WI38 (cell line): ENCODE measurements at regions not wholly inside any gene's neighbourhood (a gene's known extent, or its start where the extent isn't known, plus 50 kb on each side); places are given as distances from the start of the nearest gene placed in this dataset.

Experiments used
- H3K4me3 ChIP-seq: 2 replicates; pipeline ENCODE4 v1.5.1; 2011; ENCODE audit warnings: low read depth, mild to moderate bottlenecking, control low read depth, low read length
- TF ChIP-seq, protein P1 (sequence below): IDR thresholded peaks from 2 replicates; pipeline ENCODE4 v1.5.1; 2012; ENCODE audit warnings: low read depth, mild to moderate bottlenecking, control low read depth, low read length

DNA sequence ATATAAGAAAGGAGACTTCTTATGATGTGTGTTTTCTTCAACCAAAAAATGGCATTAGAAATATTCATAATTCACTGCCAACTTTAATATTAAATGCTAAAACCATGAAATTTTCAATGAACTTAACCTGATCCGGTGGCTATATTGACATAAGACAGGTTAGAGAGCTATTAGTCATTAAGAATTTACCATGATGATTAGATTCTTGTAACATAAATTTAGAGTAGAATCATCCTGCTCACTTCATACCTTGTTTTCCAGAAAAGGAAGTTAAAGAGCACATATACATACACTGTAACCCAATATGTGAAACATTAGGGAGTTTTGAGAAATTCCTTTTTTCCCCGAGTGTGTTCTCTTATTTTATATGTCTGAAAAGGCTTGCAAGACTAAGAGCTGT is 430.3 kb upstream of the SEMA3A start:
- no peak overlapping the region for H3K4me3 ChIP-seq
- TF ChIP-seq, protein P1, sequence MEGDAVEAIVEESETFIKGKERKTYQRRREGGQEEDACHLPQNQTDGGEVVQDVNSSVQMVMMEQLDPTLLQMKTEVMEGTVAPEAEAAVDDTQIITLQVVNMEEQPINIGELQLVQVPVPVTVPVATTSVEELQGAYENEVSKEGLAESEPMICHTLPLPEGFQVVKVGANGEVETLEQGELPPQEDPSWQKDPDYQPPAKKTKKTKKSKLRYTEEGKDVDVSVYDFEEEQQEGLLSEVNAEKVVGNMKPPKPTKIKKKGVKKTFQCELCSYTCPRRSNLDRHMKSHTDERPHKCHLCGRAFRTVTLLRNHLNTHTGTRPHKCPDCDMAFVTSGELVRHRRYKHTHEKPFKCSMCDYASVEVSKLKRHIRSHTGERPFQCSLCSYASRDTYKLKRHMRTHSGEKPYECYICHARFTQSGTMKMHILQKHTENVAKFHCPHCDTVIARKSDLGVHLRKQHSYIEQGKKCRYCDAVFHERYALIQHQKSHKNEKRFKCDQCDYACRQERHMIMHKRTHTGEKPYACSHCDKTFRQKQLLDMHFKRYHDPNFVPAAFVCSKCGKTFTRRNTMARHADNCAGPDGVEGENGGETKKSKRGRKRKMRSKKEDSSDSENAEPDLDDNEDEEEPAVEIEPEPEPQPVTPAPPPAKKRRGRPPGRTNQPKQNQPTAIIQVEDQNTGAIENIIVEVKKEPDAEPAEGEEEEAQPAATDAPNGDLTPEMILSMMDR: no peak

DNA sequence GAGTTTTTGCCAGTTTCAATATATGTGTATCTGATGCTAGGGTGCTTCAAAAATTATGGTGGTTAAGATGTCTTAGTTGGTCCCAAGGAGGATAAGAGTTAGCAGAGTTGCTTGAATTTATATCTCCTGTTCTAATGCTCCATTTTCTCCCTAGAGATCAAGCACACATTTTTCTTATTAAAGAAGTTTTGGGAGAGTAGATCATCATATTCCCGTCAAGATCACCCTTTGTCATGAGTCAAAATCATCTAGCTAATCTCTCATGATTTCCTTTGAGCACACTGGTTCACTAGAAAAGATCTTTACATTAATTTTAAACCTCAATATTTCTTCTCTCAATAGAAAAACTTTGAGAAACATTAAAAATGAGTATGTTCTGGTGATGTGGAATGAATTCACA is 429.9 kb upstream of the SEMA3A start:
- TF ChIP-seq, protein P1: no peak
- no peak overlapping the region for H3K4me3 ChIP-seq

DNA sequence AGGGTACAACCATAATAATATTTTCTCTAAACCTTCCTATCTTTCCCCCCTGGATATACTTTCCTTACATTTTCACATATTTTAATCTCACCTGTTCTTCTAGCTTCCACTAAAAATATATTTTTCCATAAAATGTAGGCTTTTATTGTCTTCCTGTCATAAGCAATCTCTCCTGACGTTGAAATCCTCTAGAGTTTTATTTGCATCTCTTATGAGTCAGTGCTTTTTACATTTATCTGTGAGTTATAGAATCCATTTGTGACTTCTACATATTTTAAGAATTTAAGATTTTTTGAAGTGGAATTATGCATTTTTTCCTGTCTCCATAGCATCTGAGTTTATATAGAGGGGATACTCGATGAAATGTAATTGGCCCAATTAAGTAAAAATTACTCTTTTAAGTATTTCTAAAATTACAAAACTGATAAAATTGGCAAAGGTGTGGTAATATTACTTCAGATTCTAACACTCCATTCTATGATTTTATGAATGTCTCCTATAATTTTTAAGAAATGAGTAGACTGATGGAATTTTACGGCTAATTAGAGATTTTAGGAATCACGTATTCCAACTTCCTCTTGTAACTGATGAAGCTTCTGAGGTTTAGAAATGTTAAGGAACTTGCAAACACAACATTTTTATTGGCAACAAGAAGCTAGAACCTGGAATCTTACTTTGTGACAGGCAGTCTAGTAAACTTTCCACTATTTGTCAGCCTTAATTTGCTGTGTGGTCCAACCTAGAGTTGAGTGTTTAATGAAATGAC is 422.9 kb upstream of the SEMA3A start:
- no peak overlapping the region for H3K4me3 ChIP-seq
- TF ChIP-seq, protein P1: no peak

DNA sequence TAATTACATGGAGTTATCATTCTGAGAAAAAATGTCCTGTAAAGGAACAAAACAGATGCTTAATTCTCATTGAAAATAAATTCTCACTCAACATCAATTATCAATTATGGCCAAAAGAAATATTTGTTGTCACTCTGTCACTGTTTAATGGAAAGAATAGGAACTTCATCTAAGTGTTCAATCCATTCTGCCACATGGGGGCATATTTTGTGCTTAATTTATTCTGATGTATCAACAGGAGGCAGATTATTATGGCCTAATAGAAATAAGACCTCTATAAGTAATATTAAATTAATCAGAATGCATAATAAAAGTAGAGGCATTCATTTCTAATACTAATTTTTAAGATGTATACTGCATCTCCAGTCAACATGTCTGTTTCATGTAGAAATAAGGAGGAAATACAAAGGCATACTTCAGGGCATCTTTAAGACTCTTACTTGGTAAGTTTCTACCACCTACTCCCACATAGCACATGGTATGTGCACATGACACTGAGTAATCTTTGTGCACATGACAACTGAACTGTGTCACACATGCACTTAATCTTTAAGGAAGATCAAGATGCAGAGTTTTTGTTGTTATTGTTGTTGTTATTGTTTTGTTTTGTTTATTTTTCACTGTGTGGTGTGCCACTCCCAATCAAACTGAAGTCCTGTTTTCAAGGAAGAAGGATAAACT is 420.4 kb upstream of the SEMA3A start:
- TF ChIP-seq, protein P1: no peak
- H3K4me3 ChIP-seq: no peak overlapping the region

DNA sequence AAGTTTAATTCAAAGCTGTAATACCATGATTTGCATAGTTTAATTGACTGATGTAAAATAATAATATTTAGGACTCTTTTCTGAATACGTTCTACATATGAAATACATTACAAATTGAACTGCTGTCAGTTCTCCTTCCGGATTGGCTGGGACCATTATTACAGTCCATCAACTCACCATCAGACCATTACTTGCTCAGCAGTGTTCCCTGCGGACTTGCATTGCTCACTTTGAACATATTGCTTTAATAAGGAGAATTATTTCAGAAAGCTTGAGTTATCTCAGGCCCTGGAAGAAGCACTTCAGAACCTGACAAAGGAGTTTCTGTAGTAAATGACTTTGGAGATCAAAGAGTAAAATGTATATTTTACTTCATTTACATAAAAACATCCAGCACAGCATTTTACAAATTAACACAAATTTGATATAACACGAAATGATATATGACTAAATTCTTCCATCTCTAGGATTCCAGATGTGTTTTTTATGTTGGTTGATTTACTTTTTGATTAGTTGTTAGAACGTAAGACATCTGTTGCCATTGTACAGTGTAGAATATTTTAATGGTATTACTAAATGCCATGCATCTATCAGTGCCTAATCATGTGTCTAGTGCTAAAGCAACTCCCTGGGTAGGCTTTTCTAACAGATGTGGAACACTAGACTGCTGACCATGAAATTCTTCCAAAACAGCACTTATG is 418.5 kb upstream of the SEMA3A start:
- TF ChIP-seq, protein P1: no peak
- no peak overlapping the region for H3K4me3 ChIP-seq

DNA sequence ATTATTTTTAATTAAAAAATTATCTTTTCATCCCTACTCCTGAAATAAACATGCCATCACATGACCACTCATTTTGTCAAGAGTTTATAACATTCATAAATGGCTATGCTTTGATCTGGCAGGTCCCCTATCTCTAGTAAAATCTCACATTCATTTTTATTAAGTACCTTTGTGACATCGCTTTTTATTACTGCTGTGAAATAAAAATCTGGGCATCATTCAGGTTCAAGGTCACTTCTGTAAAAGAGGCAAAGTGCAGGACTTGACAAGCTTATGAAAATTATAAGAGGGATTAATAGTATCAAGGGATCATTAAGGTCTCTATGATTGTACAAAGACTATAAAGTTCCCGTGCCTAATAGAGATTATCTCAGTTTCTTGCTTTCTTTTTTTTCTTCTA is 416.8 kb upstream of the SEMA3A start:
- TF ChIP-seq, protein P1: no peak
- no peak overlapping the region for H3K4me3 ChIP-seq

DNA sequence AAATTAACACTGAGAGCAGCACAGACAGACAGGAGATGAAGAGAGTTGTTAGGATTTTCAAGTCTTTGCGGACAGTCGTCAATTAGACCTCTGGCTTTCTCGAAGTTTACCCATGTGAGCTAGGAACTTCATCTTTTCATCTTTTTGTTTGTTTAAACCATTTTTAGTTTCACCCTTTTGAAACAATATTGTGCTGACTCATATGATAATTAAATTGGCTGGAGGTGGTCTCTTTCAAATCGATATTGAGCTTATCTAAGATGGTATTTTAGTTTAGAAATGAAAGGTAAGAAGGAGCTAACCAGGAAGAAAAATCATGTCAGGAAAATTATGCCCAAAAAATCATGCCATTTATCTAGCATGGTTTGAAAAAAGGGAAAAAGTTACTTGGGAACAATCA is 415.8 kb upstream of the SEMA3A start:
- H3K4me3 ChIP-seq: no peak overlapping the region
- TF ChIP-seq, protein P1: no peak
